ENCODE measurements at regions not wholly inside any gene's neighbourhood (a gene's known extent, or its start where the extent isn't known, plus 50 kb on each side); places are given as distances from the start of the nearest gene placed in this dataset.

DNA sequence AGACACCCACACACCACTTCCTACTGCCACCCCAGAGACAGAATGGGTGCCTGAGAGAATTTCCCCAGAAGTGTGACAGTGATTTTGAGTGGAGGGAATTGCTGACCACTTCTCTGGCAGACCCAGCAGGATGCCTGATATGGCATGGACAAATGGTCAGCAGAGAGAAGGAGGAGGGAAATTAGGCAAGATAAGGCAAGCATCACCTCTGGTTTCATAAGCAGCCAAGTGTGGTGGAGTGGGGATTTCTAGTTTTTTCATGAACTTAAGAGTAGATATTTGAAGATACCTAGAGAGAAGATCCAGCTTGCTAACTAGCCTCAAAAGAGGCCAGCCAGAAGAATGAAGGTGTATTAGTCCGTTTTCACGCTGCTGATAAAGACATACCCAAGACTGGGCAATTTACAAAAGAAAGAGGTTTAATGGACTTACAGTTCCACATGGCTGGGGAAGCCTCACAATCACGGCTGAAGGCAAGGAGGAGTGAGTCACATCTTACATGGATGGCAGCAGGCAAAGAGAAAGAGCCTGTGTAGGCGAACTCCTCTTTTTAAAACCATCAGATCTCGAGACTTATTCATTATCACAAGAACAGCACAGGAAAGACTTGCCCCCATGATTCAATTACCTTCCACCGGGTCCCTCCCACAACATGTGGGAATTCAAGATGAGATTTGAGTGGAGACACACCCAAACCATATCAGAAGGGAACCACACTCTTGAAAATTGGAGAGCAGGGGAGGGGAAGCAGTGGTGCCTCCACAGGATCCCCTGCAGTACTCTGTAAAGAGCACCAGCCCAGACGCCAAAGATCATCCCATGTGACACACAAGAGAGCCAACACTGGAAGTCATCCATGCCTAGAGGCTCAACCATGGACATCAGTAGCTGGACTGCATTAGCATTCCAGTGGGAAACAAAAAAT, 64.2 kb downstream of the RBM43 start:
- TF ChIP-seq EZH2 (IDR thresholded peaks at IDR 0.05): no peak
- no peak for TF ChIP-seq POLR2AphosphoS5 (IDR thresholded peaks at IDR 0.05; ENCODE audit: borderline replicate concordance, low read depth, low read length)
